ENCODE measurements at regions not wholly inside any gene's neighbourhood (a gene's known extent, or its start where the extent isn't known, plus 50 kb on each side); places are given as distances from the start of the nearest gene placed in this dataset.

DNA sequence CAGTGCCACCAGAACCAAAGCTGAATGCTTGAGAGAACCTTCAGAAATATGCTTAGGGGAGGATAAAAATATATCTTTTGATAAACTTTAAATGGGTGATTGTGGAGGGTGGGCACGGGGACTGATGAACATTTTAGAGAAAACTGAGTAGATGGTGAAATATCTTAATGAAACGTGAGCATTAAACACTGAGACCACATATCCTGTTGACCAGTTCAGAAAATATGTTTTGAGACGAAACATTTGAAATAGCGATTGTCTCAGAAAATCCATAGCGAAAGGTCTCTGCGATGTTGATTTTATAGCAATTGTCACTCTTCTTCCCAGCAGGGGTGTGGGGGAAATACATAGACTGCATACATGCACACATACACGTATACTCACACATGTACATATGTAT is 231.0 kb downstream of the ESM1 start:
- no peak for ATAC-seq
- 93 to 95% methylated on average over 7 of the region's 7 CpGs for WGBS, 2 donors (ENCODE audit: low coverage in 1 of 2)
- no peaks in the 10 kb centered on the region for H3K27me3 ChIP-seq
- no peaks in the 10 kb centered on the region for H3K4me1 ChIP-seq
- H3K27ac ChIP-seq: no peak overlapping the region
- H3K36me3 ChIP-seq: no peaks in the 10 kb centered on the region
- H3K4me3 ChIP-seq: no peak overlapping the region
- H3K9me3 ChIP-seq: no peaks in the 10 kb centered on the region
- no peak for TF ChIP-seq POLR2AphosphoS5 (IDR thresholded peaks at IDR 0.05)

DNA sequence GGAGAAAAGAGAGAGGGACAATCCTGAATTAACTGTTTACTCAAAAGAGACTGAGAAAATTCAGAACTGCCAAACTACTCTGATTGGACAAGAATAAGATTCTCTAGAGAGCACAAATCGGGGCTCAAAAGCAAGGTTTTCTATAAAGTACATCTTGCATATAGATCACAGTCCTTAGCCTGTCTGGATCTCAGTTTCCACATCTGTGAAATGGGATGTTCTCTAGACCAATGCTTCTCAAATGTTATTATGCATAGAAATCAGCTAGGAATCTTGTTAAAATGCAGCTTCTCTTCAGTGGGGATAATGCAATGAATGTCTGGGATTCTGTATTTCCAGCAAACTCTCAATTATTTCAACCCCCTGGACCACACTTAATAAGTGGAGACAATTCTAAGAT is 231.6 kb downstream of the ESM1 start:
- TF ChIP-seq POLR2AphosphoS5 (IDR thresholded peaks at IDR 0.05): no peak
- TF ChIP-seq POLR2A (IDR thresholded peaks at IDR 0.05): no peak
- TF ChIP-seq, protein P1, sequence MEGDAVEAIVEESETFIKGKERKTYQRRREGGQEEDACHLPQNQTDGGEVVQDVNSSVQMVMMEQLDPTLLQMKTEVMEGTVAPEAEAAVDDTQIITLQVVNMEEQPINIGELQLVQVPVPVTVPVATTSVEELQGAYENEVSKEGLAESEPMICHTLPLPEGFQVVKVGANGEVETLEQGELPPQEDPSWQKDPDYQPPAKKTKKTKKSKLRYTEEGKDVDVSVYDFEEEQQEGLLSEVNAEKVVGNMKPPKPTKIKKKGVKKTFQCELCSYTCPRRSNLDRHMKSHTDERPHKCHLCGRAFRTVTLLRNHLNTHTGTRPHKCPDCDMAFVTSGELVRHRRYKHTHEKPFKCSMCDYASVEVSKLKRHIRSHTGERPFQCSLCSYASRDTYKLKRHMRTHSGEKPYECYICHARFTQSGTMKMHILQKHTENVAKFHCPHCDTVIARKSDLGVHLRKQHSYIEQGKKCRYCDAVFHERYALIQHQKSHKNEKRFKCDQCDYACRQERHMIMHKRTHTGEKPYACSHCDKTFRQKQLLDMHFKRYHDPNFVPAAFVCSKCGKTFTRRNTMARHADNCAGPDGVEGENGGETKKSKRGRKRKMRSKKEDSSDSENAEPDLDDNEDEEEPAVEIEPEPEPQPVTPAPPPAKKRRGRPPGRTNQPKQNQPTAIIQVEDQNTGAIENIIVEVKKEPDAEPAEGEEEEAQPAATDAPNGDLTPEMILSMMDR (IDR thresholded peaks at IDR 0.05): no peak
- no peak for TF ChIP-seq EP300 (IDR thresholded peaks at IDR 0.05)
- 100% methylated on average over 1 of the region's 1 CpG for WGBS, 2 donors (ENCODE audit: low coverage in 1 of 2)
- no peak for ATAC-seq
- Histone ChIP-seq H3K27me3 (no peaks in the 10 kb centered on the region), H3K36me3 (no peaks in the 10 kb centered on the region), H3K9me3 (no peaks in the 10 kb centered on the region), H3K27ac (no peak overlapping the region), H3K4me3 (no peak overlapping the region), H3K4me1 (no peaks in the 10 kb centered on the region)

DNA sequence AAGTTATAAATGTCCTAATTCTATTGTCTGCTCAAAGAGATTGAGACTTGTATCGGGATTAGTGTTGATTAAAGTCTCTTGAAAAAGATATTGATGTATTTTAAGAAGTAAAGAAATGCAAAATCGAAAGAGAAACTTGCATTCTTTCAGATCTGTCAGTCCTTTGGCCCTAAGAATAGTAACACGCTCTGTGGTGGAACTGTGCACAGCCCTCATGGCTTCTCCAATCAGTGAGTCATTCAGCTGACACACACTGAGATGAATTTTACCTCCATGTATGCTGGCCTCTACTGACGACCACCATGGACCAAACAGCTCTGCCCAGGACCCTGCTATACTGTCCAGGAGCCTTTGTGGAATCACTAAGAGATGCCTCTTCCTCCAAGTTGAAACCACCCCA is 232.4 kb downstream of the ESM1 start:
- H3K27me3 ChIP-seq: no peaks in the 10 kb centered on the region
- H3K9me3 ChIP-seq: no peaks in the 10 kb centered on the region
- 37 to 51% methylated on average over 4 of the region's 4 CpGs for WGBS, 2 donors (ENCODE audit: low coverage in 1 of 2)
- no peak overlapping the region for H3K4me3 ChIP-seq
- no peak overlapping the region for H3K27ac ChIP-seq
- no peaks in the 10 kb centered on the region for H3K36me3 ChIP-seq
- TF ChIP-seq EP300 (IDR thresholded peaks at IDR 0.05) (no peak), POLR2AphosphoS5 (IDR thresholded peaks at IDR 0.05) (no peak), POLR2A (IDR thresholded peaks at IDR 0.05) (no peak)
- TF ChIP-seq, protein P1 (IDR thresholded peaks at IDR 0.05): no peak
- no peak for ATAC-seq
- H3K4me1 ChIP-seq: no peaks in the 10 kb centered on the region

DNA sequence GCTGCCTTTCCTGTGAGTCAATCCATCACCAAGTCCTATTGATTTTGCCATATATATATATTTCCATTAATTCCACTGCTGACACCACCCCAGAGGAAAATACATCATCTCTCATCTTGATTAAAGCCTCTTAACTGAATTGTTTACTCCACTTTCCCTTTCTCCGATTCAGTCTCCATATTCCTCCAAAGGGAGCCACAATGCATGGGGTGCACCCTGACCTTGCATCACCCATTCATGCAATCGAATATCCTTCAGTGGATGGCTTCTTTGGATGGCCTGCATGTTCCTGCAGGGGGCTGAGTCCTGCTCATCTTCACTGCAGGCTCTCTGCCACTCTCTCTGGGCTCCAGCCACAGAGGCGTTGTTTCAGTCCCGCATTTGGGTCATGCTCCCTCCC is 231.0 kb downstream of the SNX18 start:
- no peak overlapping the region for H3K27ac ChIP-seq
- H3K27me3 ChIP-seq: no peaks in the 10 kb centered on the region
- no peaks in the 10 kb centered on the region for H3K36me3 ChIP-seq
- no peak overlapping the region for H3K4me3 ChIP-seq
- 85 to 89% methylated on average over 3 to 4 of the region's 4 CpGs for WGBS, 2 donors (ENCODE audit: low coverage in 1 of 2)
- TF ChIP-seq, protein P1 (IDR thresholded peaks at IDR 0.05): no peak
- TF ChIP-seq EP300 (IDR thresholded peaks at IDR 0.05): no peak
- TF ChIP-seq POLR2AphosphoS5 (IDR thresholded peaks at IDR 0.05): no peak
- no peak for TF ChIP-seq POLR2A (IDR thresholded peaks at IDR 0.05)
- H3K9me3 ChIP-seq: no peaks in the 10 kb centered on the region
- no peak for ATAC-seq
- H3K4me1 ChIP-seq: peaks cover 0 to 10% (median 0%) of the 10 kb centered on the region in 3 donors

DNA sequence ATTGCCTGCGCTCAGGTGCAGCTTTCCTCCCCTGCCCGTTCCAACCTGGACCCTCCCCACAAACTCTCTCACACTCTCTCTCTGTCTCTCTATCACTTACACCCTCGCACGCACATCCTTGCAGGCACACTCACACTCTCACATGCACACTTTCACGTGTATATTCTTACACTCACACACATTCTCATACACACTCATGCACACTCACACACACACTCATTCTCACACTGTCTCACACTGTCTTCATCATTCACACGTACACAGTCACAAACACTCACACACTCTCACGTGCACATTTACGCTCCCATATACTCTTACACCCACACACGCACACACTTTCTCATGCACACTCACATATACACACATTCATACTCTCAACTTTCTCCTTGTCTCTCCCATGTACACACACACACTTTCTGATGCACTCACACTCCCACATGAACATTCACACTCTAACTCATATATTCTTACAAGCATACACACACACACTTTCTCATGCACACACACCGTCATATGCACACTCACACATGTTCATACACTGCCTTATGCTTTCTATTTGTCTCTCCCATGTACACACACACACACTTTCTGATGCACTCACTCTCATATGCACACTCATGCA is 229.3 kb downstream of the SNX18 start:
- TF ChIP-seq POLR2AphosphoS5 (IDR thresholded peaks at IDR 0.05) (no peak), POLR2A (IDR thresholded peaks at IDR 0.05) (no peak), EP300 (IDR thresholded peaks at IDR 0.05) (no peak)
- TF ChIP-seq, protein P1 (IDR thresholded peaks at IDR 0.05): no peak
- Histone ChIP-seq H3K27ac (no peak overlapping the region), H3K4me1 (peaks cover 0 to 10% (median 0%) of the 10 kb centered on the region in 3 donors), H3K9me3 (no peaks in the 10 kb centered on the region), H3K4me3 (no peak overlapping the region), H3K36me3 (no peaks in the 10 kb centered on the region), H3K27me3 (no peaks in the 10 kb centered on the region)
- ATAC-seq: no peak
- WGBS, 2 donors (ENCODE audit: low coverage in 1 of 2): 92 to 97% methylated on average over 9 to 10 of the region's 10 CpGs
